ENCODE measurements at regions not wholly inside any gene's neighbourhood (a gene's known extent, or its start where the extent isn't known, plus 50 kb on each side); places are given as distances from the start of the nearest gene placed in this dataset.

DNA sequence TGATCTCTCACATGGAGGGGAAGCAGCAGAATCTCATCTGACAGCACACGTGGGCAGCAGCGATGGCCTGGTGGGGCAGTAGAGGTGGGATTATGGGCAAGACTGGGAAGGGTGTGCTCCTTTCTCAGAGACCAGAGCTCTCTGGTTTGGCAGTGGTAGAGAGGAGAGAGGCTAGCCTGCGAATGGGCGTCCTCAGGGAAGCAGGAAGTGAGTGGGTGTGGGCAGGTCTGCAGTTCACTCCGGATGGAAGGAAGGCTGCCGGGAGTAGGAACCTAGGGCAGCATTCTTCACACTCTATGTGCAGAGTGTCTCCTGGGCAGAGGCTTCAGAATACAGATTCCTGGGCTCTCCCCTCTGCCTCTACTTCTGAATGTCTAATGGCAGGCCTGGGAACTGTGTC, 162.8 kb upstream of the BMPER start:
- peak in 1 of 5 donors; percentile 40 for DNase-seq
- Histone ChIP-seq H3K4me3 (no peak overlapping the region), H3K27ac (no peak overlapping the region), H3K9me3 (no peaks in the 10 kb centered on the region), H3K4me1 (no peaks in the 10 kb centered on the region), H3K27me3 (no peaks in the 10 kb centered on the region), H3K36me3 (no peaks in the 10 kb centered on the region)
- no peak for TF ChIP-seq POLR2A (IDR thresholded peaks at IDR 0.05)
- TF ChIP-seq, protein P1, sequence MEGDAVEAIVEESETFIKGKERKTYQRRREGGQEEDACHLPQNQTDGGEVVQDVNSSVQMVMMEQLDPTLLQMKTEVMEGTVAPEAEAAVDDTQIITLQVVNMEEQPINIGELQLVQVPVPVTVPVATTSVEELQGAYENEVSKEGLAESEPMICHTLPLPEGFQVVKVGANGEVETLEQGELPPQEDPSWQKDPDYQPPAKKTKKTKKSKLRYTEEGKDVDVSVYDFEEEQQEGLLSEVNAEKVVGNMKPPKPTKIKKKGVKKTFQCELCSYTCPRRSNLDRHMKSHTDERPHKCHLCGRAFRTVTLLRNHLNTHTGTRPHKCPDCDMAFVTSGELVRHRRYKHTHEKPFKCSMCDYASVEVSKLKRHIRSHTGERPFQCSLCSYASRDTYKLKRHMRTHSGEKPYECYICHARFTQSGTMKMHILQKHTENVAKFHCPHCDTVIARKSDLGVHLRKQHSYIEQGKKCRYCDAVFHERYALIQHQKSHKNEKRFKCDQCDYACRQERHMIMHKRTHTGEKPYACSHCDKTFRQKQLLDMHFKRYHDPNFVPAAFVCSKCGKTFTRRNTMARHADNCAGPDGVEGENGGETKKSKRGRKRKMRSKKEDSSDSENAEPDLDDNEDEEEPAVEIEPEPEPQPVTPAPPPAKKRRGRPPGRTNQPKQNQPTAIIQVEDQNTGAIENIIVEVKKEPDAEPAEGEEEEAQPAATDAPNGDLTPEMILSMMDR (IDR thresholded peaks at IDR 0.05): no peak
- intact Hi-C loops (cut with DNase I): loop anchor here in 6 of 10 donors (5.0 to 10.0 kb wide), 2 partner anchors 498 to 500 kb away; no protein-coding TSS in a partner anchor
- WGBS, 4 donors: 58 to 82% (median 71%) methylated on average over 6 of the region's 6 CpGs
- ATAC-seq: peak in 3 of 4 donors; percentile 52 to 59 (median 52)

DNA sequence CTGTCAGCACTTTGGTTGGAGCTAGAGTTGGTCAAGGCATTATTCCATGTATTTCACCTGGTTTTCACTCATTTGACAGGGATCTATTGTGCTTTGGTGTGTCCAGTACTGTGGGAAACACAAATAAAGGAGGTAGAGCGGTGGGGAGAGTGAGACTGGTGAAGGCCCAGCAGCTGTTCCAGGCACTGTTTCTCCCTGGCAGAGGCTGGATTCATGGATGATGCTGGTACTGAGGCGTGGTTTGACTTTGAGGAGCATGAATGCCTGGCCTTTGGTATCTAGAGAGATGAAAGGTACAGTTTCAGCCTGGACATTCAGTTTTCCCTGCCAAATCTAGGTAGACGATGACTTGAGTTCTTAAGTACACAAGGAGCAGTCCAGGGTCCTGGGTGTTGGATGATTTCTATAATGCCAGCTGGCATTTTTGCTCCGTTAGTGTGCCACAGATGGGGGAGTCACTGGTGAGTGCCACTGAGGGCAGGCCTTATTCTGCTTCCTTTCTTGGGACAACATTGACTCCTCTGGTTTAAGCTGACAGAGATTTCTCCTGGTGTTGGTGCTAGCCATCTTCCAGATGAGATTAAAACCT, 162.2 kb upstream of the BMPER start:
- 95 to 100% (median 97%) methylated on average over 4 of the region's 4 CpGs for WGBS, 4 donors
- Histone ChIP-seq H3K27me3 (no peaks in the 10 kb centered on the region), H3K4me1 (no peaks in the 10 kb centered on the region), H3K4me3 (no peak overlapping the region), H3K36me3 (no peaks in the 10 kb centered on the region), H3K27ac (no peak overlapping the region), H3K9me3 (no peaks in the 10 kb centered on the region)
- ATAC-seq: no peak
- intact Hi-C loops (cut with DNase I): loop anchor here in 6 of 10 donors (5.0 to 10.0 kb wide), 2 partner anchors 498 to 501 kb away; no protein-coding TSS in a partner anchor
- no peak for DNase-seq
- TF ChIP-seq POLR2A (IDR thresholded peaks at IDR 0.05): no peak
- TF ChIP-seq, protein P1 (IDR thresholded peaks at IDR 0.05): no peak

DNA sequence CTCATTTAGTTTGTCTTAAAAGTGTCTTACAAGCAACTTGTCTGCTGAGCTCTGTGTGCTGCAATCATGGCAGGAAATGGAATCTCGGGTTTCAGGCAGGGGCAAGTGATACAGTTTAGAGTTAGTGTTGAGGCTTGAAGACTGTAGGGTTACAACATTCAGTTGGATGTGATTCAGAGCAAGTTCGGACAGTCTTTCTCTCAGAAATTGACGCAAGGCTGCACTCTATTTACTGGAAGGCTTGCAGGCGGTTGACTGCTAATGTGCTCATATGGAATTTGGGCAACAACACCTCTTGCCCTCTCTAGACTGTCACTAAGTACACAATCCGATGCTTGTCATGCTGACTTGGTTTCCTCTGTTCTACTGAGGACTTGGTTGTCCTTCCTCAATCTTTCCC, 161.7 kb upstream of the BMPER start:
- Histone ChIP-seq H3K27ac (no peak overlapping the region), H3K4me1 (peaks cover 0 to under 1% (median 0%) of the 10 kb centered on the region in 12 donors), H3K27me3 (no peaks in the 10 kb centered on the region), H3K9me3 (no peaks in the 10 kb centered on the region), H3K4me3 (no peak overlapping the region), H3K36me3 (no peaks in the 10 kb centered on the region)
- intact Hi-C loops (cut with DNase I): loop anchor here in 6 of 10 donors (5.0 to 10.0 kb wide), 2 partner anchors 499 to 501 kb away; no protein-coding TSS in a partner anchor
- 90 to 97% (median 94%) methylated on average over 5 of the region's 5 CpGs for WGBS, 4 donors
- DNase-seq (no peak), ATAC-seq (no peak)
- TF ChIP-seq, protein P1 (IDR thresholded peaks at IDR 0.05): no peak
- TF ChIP-seq POLR2A (IDR thresholded peaks at IDR 0.05): no peak

DNA sequence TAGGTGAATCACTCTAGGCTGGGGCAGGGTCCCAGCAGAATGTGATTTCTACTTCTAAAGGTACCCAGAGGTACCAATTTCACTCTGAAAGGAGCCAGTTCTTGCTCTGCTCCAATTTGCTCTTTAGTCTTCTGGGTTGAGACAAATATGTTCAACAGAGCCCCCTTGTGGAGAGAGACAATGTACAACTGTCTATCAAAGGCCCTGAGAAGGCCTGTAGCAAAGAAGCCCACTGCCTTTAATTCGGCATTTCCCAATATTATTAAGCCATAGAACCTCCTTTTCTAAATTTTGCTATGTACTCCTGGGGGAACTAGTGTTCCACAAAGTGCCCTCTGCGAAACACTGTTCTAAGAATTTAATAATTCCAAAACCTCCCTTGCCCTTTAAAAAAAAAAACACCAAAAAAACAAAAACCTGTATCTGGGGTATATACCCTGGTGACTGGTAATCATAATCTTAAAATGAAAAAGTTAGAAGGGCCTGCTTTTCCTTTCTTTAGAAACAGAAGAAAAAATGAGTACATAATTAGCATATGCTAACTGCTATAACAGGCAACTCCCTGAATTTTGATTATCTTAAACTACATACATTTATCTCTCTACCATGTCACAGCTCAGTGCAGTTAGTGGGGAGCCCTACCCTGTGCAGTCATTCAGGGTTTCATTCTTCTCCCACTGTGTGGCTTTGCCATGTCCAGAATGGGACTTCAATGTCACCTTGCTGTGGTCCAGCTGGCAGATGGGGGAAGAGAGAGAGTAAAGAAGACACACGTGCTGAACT, 160.9 kb upstream of the BMPER start:
- TF ChIP-seq, protein P1 (IDR thresholded peaks at IDR 0.05): peak in 9 of 12 donors; percentile 14 to 53 (median 30)
- TF ChIP-seq POLR2A (IDR thresholded peaks at IDR 0.05): no peak
- DNase-seq (no peak), ATAC-seq (no peak)
- intact Hi-C loops (cut with DNase I): loop anchor here in 6 of 10 donors (5.0 to 10.0 kb wide), 2 partner anchors 500 to 502 kb away; no protein-coding TSS in a partner anchor
- Histone ChIP-seq H3K4me1 (peaks cover 0 to 3% (median 0%) of the 10 kb centered on the region in 12 donors), H3K36me3 (no peaks in the 10 kb centered on the region), H3K27me3 (no peaks in the 10 kb centered on the region), H3K9me3 (no peaks in the 10 kb centered on the region), H3K27ac (no peak overlapping the region), H3K4me3 (no peak overlapping the region)
- 82 to 93% (median 87%) methylated on average over 3 of the region's 3 CpGs for WGBS, 4 donors

Measured in heart left ventricle (tissue), 16 donors.